HG03342 (cell line): ENCODE measurements at regions not wholly inside any gene's neighbourhood (a gene's known extent, or its start where the extent isn't known, plus 50 kb on each side); places are given as distances from the start of the nearest gene placed in this dataset.

Source experiments
- ATAC-seq: cut with Tn5 transposase; IDR thresholded peaks from one replicate; pipeline ENCODE4 v1.9.1; 2021; ENCODE audit warnings: mild to moderate bottlenecking, moderate library complexity; ENCODE audit not compliant: unreplicated experiment

DNA sequence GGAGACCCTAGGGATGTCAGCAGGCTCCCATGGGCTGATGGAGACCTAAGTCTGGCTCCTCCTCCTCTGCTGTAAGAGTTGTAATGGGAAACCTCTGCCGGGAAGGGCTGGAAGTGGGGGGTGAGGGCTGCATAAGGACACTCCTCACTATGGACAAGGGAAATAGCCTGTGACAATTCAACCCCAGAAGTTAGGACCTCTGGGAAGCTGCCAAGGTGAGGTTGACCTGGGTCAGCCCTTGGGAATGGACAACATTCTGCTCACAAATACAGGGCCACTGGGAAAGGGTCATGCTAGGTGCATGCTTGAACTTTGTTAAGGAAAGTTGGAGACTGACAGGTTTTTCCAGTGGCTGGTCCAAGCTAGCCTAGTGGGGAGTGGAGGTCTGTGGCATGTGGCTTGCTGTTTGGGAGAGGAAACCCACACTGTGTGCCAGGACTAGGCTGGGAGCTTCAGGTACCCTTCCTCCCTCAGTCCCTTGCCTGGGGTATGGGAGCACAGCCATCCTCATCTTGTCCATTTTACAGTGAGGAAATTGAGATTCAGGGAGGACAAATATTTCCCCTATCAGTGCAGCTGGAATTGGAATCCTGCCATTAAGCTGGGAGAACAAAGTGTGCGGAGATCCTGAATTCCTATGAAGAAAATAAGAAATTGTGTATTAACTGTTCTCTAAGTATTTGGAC lies 190.4 kb downstream of the SALL1 start:
- ATAC-seq: no peak

DNA sequence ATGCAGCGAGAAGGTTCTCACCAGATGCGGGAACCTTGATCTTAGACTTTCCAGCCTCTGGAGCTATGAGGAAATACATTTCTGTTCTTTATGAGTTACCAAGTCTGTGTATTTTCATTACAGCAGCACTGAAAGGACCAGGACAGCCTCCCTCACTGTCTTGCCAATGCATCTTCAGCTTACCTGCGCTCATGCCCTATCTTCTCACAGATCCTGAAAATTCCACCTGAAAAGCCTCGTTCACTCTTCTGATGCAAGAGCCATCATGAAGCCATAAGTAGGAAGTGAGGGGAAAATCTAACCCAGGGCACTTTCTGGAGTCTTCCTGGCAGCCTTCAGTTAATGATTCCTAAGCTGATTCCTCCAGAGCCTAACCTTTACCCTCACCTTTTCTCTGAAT lies 194.0 kb downstream of the SALL1 start:
- no peak for ATAC-seq

DNA sequence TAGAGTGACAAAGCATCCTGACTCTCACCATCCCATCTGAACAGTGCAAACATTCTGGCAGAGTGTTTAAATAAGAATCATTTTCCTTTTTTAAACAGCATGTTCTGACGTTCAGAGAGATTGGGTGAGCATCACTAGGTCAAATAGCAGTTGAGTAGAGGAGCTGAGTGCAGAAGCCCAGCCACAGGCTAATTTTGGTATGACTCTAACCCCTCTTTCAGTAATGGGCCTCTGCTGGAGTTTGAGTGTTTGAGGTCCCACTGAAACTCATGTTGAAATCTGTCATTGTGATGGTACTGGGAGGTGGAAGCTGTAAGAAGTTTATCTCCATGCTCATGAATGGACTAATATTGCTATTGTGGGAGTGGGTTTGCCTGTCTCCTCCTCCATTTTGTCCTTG lies 194.4 kb downstream of the SALL1 start:
- no peak for ATAC-seq

DNA sequence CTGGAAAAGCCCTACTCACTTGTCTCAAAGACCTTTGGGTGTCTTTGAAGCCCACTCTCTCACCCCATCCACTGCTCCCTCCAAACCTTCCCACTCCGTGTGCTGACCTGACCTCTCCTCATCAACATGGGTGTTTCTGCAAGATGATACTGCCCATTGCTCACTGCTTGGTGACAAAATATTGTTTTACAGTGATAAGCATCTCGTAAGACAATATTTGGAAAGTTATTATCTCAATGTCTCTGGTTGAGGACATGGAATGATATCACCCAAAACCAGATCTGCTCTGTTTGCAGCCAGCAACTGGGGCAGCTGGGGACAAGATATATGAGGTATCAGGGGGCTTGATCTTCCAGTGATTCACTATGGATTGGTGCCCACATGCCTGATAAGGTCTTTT lies 195.8 kb downstream of the SALL1 start:
- ATAC-seq: no peak

DNA sequence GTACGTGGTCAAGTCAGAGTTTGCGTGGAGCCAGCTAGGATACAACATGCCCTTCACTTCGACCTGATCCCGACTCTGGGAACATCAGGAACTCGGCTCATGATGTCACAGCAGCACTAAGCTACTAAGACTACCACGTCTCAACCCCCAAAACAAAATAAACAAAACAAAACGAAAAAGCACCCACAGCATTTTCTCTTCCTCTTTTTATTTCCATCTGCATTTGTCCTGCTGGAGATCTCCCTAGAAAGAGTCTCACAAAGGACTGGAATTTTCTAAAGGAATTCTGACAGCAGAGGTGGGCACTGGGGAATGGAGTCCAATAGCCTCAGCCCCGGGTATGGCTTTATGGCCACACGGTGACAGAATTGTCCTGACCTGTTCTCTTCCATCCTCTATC lies 196.6 kb downstream of the SALL1 start:
- ATAC-seq: no peak

DNA sequence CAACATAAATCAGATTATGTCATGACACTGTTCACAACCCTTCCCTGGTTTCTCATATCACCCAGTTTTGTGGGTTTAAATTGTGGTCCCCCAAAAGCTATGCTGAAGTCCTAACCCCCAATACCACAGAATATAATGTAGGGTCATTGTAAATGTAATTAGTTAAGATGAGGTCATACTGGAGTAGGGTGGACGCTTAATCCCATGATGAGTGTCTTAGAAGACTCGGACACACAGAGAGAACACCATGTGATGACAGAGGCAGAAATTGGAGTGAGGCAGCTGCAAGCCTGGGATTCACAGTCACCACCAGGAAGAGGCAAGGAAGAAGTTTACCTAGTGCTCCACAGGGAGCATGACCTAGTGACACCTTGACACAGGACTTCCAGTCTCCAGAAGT lies 197.8 kb downstream of the SALL1 start:
- ATAC-seq: no peak

DNA sequence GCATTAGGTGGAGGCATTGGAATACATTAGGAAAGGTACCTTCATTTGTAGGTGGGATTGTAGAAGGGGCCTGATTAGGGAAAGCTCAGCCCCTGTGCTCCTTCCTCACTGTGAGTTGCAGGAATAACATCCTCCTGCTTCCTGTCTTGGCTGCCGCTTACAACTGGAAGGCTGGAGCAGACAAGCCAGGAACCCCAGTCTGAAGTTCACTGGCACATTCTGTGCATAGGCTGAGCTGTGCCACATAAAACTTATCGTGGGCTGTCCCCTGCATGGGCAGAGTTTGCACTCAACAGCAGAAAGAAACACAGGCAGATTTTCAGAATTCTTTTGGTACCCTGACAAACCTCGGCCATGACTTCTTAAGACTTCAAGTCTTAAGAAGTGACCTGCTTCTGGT lies 200.1 kb downstream of the SALL1 start:
- no peak for ATAC-seq

DNA sequence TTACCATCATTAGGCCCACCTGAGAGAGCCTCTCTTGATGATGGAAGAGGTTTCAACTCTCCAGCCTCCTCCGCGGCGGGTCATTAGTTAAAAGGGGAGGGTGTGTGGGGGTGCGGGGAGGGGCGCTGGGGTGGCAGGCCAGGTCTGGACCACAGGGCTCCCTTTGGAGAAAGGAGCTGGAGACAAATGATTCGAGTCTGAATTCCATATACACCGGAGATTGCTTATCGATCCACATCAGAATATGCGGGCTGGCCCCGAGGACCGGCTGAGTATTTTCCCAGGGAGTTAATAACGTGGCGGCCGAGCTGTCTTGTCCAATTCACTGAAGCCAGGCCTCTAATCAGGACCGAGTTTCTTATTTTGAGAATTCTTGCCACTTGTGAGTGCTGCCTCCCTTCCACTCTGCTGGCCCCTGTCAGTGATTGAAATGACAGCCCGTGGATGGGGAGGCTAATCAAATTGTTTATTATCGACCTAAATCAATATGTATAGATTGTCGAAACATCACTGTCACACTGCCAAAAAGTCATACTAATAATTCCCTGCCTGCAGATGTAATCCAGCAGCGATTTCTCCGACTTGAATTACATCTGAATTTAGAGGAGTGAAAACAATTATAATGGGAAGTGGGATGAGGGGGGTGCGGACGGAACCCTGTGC lies 202.7 kb downstream of the SALL1 start:
- ATAC-seq: no peak

DNA sequence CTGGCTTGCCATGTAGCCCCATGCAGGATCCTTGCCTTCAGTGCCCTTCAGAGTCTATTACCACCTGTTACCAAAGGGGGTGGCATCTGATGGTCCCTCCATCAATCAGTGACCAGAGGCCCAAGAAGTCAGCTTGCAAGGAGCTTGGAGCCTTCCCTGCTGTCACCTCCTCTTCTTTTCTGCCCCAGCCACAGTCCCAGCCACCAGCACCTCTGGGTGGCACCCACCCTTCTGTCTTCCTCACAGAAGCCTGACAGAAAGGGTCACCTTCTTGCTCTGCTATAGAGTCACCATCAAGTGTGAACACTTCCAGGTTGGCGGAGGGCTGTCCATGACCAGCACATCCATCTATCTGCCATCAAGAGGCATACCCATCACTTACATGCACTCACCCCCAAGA lies 203.2 kb downstream of the SALL1 start:
- ATAC-seq: no peak

DNA sequence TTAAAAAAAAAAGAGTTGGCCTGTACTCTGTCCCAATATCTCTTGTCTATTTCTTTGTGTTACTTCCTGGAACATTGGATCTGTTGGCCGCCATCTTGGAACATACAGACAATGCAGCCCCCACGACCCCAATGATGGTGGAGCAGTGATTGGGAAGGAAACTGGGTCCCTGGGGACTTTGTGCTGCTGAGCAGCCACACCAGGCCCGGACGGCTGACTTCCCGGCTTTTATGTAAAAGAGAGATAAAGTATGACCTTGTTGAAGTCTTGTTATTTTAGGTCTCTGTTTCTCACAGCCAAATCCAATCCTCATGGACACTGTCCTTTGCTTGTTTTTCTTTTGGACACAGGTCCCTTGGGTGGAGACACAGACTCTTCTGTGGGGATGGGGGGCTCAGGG lies 204.5 kb downstream of the SALL1 start:
- ATAC-seq: no peak

DNA sequence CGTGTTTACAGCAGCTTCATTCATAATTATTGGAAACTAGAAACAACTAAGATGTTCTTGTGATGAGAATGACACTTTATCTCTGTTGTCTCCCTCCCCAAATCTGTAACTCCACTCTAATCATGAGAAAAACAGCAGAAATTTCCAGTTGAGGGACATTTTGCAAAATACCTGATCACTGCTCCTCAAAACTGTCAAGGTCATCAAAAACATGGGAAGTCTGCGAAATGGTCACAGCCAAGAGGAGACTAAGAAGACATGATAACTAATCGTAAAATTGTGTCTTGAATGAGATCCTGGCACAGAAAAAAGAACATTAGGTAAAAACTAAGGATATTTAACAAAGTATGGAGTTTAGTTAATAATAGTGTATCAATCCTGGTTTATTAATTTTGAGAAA lies 204.2 kb downstream of the CYLD start:
- ATAC-seq: no peak

DNA sequence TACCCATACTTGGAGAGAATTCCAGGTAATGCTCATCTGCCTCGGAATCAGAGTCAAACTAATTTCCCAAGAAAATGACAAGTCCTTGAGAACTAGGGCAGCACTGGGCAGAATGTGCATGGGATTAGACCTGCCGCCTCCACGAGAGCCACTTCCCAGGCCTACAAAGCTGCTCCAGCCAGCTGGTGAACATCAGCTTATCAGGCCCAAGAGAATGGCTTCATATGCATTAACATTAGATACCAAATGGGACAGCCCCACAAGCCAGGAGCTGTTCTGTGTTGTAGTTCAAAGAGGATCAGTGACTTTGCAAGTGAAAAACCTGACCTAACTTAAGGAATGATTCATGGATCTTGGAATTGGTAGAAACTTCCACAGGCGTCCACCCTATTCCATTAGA lies 203.3 kb downstream of the CYLD start:
- ATAC-seq: no peak

DNA sequence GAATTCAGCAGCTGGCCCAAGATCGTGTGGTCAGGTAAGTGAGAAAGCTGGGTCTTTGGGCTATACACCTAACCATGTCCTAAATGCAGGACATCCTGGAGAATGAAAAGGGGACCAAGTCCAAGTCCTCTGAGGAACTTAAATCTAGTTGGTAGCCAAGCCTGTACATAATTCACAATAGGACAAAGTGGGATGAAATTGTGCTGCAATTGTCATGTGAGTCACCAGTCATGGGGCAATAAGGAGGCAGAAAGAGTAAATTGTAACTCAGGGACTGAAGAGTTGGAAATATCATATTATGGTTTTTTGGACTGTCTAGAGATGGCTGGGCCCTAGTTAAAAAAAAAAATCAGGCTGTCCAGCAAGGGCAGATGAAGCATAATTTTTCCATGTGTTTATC lies 202.6 kb downstream of the CYLD start:
- ATAC-seq: no peak

DNA sequence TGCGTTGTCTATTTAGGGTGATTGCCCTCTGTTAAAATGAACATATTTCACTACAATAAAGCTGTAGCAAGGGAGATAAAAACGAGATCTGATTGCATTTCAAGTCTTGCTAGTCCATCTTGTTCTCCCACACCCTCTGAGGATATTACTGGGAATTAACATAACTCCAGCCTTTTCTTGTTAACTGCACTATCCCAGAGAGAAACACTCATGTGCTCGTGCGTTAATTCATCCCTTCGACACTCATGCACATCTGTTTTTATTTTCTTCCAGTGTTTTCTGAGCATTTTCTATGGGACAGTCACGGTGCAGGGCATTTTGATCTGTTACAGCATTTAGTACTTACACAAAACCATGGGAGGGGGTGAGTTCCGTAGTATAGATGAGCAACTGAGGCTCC lies 202.1 kb downstream of the CYLD start:
- ATAC-seq: no peak

DNA sequence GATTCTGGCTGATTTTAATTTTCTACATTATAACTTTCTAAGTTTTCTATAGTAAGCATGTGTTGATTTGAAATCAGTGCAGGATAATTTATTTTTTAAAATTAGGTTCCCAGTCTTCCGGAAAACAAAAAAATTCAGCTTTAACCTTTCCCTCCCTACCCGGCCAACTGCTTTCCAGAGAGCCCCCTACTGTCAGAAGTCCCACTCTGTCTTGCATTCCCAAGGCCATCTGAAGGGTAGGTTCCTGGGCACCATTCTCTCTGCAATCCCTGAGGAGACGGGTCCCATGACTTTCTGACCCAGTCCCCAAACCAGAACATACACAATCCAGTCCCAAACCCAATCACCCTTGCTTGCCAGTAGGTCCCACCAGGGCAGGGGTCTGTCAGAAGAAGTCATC lies 200.3 kb downstream of the CYLD start:
- ATAC-seq: no peak

DNA sequence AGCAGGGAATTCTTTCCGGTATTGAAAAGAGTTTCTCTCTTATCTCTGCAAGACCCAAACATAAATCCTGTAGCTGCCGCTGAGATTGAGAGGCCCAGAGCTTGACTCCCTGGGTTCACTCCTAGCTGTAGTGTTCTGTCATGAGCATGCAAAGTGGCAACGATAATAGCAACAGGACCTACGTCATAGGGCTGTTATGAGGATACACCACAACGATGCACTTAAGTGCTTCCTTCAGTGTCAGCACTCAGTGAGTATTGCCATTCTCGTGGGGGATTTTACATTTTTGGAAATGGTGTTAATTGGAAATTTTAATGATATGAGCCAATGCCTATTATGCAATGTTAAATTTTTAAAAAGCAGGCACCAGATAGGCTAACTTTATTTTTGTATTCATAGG lies 199.8 kb downstream of the CYLD start:
- ATAC-seq: no peak

DNA sequence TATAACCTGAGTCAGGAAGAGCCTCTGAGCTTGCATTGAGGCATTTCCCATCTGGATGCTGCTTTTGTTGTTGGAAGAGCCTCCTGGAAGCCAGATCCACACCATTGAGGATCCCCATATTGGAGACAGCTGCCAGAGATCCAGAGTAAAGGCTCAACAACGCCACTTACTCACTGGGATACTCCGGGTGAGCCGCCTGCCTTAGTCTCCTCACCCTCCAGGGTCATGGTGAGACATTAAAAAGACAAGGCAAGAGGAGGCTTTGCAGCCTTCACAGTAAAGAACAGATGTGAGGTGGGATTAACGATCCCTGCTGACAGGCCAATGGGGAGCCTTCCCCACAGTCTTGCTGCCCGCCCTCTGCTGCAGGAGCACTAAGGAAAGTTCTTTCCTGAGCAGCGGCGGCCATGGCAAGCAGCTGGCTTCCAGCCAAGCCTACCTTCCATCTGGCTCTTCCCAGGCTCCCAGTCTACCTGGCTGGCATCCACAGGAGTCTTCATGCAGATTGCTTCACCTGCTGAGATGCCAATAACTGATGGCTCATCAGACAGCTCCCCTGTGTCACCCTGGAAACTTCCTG lies 198.5 kb downstream of the CYLD start:
- no peak for ATAC-seq

DNA sequence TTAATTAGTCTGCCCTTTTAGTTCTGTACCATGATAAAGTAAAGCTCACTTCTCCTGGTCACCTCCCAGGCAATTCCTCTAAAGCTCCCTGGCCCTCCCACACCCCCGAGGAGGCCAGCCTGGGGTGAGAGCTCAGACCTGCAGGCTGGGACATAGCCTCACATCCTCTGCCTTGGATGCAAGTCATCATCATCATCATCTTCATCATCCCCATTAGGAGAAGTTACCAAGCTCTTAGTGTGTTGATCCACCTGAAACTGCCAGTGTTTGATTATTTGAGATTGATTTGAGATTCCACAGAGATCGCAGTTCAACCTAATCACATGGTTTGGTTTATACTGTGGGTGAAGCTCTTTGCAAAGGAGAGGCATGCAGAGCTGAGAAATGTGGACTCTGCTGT lies 197.5 kb downstream of the CYLD start:
- ATAC-seq: no peak

DNA sequence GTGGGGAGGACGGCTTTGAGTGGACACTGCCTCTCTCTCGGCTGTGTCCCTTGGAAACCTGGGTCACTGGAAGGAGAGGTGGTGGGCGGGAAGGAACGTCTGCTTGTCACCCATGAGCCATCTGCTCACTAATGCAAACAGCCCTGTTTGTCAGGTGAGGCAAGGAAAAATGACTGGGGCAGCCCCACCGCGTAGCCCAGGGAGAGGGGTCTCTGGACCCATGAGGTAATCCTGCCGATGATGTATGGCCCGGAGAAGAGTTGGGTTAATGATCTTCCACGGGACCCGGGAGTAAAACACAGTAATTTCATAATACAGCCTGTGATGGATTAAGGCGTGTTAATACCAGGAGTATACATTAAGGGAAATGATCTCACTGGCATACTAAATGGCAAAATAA lies 197.0 kb downstream of the CYLD start:
- ATAC-seq: no peak

DNA sequence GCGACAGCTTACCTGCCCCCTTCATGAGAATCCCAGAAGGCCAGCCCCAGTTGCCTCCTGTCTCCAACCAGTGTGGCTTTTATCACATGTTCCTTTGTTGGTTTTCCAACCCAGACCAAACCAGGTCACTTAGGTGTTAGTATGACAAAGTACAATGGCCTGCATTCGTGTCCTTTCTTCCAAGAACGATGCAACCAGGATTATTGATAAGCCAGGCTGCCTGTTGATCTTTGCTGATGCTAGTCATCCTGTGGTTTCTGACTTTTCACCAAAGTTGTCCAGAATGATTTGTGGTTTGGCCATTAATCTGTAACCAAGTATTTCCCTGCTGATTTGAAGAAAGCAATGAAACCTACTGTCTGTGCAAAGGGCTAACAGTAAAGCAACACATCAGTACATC lies 191.4 kb downstream of the CYLD start:
- ATAC-seq: no peak

DNA sequence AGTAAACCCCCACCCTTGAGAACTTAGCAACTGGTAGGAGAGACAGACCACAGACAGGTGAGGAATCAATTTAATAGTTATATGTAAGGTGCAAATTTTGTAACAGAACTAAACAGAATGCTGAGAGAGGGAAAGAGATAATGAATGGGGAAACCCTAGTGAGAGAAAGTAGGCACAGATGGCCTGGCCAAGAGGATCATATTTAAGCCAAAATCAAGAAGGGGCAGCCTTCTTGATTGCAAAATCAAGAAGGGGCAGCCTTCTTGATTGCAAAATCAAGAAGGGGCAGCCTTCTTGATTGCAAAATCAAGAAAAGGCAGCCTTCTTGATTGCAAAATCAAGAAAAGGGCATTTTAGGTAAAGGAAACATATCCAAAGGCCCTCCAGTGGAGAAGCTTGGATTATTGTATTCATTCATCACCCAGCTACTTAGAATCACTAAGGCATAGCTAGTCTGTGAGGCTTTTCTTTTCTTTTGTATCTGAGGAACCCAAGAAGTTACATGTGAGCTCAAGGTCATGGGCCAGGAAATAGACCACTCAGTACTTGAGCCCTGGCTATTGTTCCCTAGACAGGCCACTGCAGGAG lies 190.6 kb downstream of the CYLD start:
- no peak for ATAC-seq

DNA sequence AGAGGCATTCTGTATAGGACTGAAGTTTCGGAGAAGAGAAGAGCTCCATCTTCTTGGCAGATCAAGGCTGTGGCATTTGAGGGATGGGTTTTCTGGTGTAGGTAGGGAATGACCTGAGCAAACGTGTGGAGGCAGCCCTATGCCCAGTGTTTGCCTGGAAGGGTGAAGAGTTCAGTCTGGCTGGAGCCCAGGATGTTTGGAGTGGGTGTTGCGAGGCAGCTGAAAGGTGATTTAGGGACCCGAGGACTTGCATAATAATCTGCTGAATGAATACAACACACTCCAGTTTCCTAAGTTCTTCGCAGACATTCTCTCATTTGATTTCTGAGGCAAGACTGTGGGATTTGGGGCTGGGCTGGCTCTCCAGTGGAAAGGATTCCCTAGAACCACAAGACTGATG lies 186.2 kb downstream of the CYLD start:
- no peak for ATAC-seq
